ENCODE measurements at regions not wholly inside any gene's neighbourhood (a gene's known extent, or its start where the extent isn't known, plus 50 kb on each side); places are given as distances from the start of the nearest gene placed in this dataset.
"Not testable (repeated sequence)": the region's sequence is repeated elsewhere in the genome, so short reads cannot be mapped to it uniquely, and the experiment has no call there.

- DNase-seq (ENCODE audit: low spot score), result no peak
Measured at GRCh38 chr6:102813489-102814275, 1420.2 kb downstream of the GRIK2 start.

DNA sequence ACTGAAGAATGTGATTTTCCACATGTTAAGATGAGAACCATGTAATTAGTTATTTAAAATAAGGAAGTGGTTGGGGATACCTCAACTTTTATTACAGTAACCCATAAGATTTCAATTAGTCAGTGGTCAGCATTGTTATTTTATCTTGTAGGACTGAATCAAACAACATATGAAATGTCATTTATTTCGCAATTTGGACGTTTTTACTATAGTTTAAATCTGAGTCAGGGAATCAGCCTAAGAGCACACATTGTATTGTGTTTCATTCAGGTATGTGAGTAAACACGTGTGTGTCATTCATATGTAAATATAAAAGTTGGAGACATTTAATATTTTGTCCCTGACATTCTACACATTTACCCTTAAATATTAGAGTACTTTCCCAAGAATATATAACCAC, 1418.7 kb downstream of the GRIK2 start:
- no peak for DNase-seq (ENCODE audit: low spot score)
- no peak for TF ChIP-seq CTCF (IDR thresholded peaks at IDR 0.05; ENCODE audit: extremely low read depth, missing control alignments)

More at GRCh38 chr6:102813489-102814275, 1420.2 kb downstream of the GRIK2 start:
- TF ChIP-seq CTCF (IDR thresholded peaks at IDR 0.05; ENCODE audit: extremely low read depth, missing control alignments), result no peak

DNA sequence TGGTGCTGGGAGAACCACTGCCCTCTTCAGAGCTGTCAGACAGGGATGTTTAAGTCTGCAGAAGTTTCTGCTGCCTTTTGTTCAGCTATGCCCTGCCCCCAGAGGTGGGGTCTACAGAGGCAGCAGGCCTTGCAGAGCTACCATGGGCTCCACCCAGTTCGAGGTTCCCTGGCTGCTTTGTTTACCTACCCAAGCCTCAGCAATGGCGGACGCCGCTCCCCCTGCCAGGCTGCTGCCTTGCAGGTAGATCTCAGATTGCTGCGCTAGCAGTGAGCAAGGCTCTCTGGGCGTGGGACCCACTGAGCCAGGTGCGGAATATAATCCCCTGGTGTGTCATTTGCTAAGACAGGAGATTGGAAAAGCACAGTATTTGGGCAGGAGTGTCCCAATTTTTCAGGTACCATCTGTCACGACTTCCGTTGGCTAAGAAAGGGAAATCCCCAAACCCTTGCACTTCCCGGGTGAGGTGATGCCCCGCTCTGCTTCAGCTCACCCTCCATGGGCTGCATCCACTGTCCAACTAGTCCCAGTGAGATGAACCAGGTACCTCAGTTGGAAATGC, 1415.5 kb downstream of the GRIK2 start:
- not testable (repeated sequence) for DNase-seq (ENCODE audit: low spot score)

GRCh38 chr6:102799051-102799450, 1405.5 kb downstream of the GRIK2 start:
- no peak for DNase-seq (ENCODE audit: low spot score)
- TF ChIP-seq CTCF (IDR thresholded peaks at IDR 0.05; ENCODE audit: extremely low read depth, missing control alignments), result no peak

GRCh38 chr6:102798636-102799035, 1405.1 kb downstream of the GRIK2 start:
- TF ChIP-seq CTCF (IDR thresholded peaks at IDR 0.05; ENCODE audit: extremely low read depth, missing control alignments), result no peak
- DNase-seq (ENCODE audit: low spot score), result no peak

- TF ChIP-seq CTCF (IDR thresholded peaks at IDR 0.05; ENCODE audit: extremely low read depth, missing control alignments), result no peak
- DNase-seq (ENCODE audit: low spot score), result no peak
Measured at GRCh38 chr6:102793752-102794151, 1400.2 kb downstream of the GRIK2 start.

DNA sequence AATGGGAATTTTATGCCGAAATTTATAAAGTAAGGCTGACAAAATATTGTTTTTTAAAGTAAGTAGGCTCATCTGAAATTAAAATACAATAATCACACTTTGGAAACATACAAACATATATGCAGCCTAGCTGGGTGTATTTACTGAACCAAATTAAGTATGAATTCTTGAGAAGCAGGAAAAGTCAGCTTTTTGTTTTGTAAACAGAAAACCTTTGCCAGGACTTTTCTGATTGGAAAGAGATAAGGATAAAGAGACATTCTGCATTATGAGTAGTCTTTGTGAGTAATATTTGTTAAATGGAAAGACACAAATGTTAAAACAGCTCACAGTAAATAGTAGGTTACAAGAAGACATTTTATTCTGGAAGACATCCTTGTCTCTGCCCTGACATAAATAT, 1380.8 kb downstream of the GRIK2 start:
- TF ChIP-seq CTCF (IDR thresholded peaks at IDR 0.05; ENCODE audit: extremely low read depth, missing control alignments), result no peak
- no peak for DNase-seq (ENCODE audit: low spot score)

- no peak for TF ChIP-seq CTCF (IDR thresholded peaks at IDR 0.05; ENCODE audit: extremely low read depth, missing control alignments)
- DNase-seq (ENCODE audit: low spot score), result no peak
Measured at GRCh38 chr6:102773636-102774035, 1380.1 kb downstream of the GRIK2 start.
